IPS-NIHi7 (cell line): ENCODE measurements at regions not wholly inside any gene's neighbourhood (a gene's known extent, or its start where the extent isn't known, plus 50 kb on each side); places are given as distances from the start of the nearest gene placed in this dataset.
"Not testable (repeated sequence)": the region's sequence is repeated elsewhere in the genome, so short reads cannot be mapped to it uniquely, and the experiment has no call there.

Source experiments
- DNase-seq: peaks from one replicate; pipeline ENCODE4 v3.0.0; 2012; ENCODE audit warnings: mixed read lengths; ENCODE audit errors: extremely low spot score

- DNase-seq = no peak
Measured at GRCh38 chr6:140830666-140831065, 1302.1 kb upstream of the GJE1 start.

- no peak for DNase-seq
Measured at GRCh38 chr6:140828856-140829255, 1303.9 kb upstream of the GJE1 start.

GRCh38 chr6:140827593-140827992, 1305.1 kb upstream of the GJE1 start:
- DNase-seq = no peak

GRCh38 chr6:140825731-140826130, 1307.0 kb upstream of the GJE1 start:
- no peak for DNase-seq

GRCh38 chr6:140824595-140824994, 1308.1 kb upstream of the GJE1 start:
- DNase-seq = no peak

GRCh38 chr6:140821196-140821595, 1311.5 kb upstream of the GJE1 start:
- no peak for DNase-seq

GRCh38 chr6:140817176-140817575, 1315.5 kb upstream of the GJE1 start:
- no peak for DNase-seq

- no peak for DNase-seq
Measured at GRCh38 chr6:140816681-140817080, 1316.0 kb upstream of the GJE1 start.

GRCh38 chr6:140812636-140813035, 1320.1 kb upstream of the GJE1 start:
- no peak for DNase-seq

GRCh38 chr6:140811642-140812041, 1321.1 kb upstream of the GJE1 start:
- DNase-seq = no peak

- DNase-seq = no peak
Measured at GRCh38 chr6:140809694-140810101, 1323.0 kb upstream of the GJE1 start.

- DNase-seq = no peak
Measured at GRCh38 chr6:140806431-140806830, 1326.3 kb upstream of the GJE1 start.

GRCh38 chr6:140794544-140794943, 1338.2 kb upstream of the GJE1 start:
- no peak for DNase-seq

GRCh38 chr6:140790109-140790508, 1342.6 kb upstream of the GJE1 start:
- DNase-seq = no peak

- no peak for DNase-seq
Measured at GRCh38 chr6:140789466-140789865, 1343.3 kb upstream of the GJE1 start.

- no peak for DNase-seq
Measured at GRCh38 chr6:140785926-140786325, 1346.8 kb upstream of the GJE1 start.

GRCh38 chr6:140784573-140784972, 1348.2 kb upstream of the GJE1 start:
- no peak for DNase-seq

- DNase-seq = not testable (repeated sequence)
Measured at GRCh38 chr6:140783504-140783903, 1349.2 kb upstream of the GJE1 start.

GRCh38 chr6:140782941-140783340, 1349.8 kb upstream of the GJE1 start:
- DNase-seq = no peak

- no peak for DNase-seq
Measured at GRCh38 chr6:140779991-140780596, 1352.6 kb upstream of the GJE1 start.

GRCh38 chr6:140779341-140779740, 1353.4 kb upstream of the GJE1 start:
- no peak for DNase-seq

GRCh38 chr6:140777780-140778179, 1354.9 kb upstream of the GJE1 start:
- no peak for DNase-seq

GRCh38 chr6:140775061-140775460, 1357.7 kb upstream of the GJE1 start:
- no peak for DNase-seq

- DNase-seq = no peak
Measured at GRCh38 chr6:140774080-140774505, 1358.6 kb upstream of the GJE1 start.
